ENCODE measurements at regions not wholly inside any gene's neighbourhood (a gene's known extent, or its start where the extent isn't known, plus 50 kb on each side); places are given as distances from the start of the nearest gene placed in this dataset.

DNA sequence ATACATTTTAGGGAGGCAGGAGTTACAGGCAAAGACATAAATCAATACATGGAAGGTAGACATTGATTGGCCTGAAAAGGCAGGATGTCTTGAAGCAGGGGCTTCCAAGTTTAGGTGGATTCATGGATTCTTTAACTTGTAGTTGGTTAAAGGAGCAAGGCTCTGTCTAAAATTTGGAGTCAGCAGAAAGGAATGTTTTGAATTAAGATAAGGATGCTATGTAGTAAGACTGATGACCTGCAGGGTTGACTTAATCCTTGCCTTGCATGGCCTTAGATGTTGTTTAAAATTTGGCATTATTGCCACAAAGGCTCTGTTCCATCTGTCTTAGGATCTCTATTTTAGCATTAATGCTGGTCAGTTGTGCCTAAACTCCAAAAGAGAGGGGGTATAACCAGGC, 171.3 kb downstream of the C5orf15 start:
- DNase-seq (ENCODE audit: low spot score) = no peak

GRCh38 chr5:133796186-133796585, 172.2 kb downstream of the C5orf15 start:
- no peak for DNase-seq (ENCODE audit: low spot score)

DNA sequence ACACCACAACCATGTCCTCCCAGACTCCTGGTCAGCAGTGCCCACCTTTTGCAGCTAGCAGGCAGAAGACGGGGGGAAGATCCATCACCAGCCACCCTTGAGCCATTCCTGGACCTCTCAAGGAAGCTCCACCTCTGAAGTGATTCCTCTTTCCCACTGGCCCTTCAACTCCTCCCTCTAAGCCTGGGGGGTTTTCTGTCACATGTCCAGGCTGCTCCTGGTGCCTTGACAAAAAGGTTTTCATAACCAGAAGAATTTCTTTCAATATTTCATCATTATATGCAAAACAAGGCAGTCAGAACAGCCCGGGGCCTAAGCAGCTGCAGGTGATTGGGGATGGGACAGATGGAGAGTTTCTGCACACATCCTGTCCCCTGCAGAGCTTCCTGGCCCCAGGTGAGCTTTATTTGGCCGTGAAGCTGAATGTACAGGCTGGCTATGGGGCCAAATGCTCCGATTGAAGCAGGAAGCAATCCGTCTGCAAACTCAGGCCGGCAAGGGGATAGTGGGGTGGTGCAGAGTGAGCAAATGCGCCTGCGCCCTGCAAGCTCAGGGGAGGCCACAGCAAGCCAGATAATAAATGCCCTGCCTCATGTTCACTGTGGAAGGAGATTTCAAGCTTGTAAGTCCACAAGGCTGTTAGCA, 173.5 kb downstream of the C5orf15 start:
- no peak for DNase-seq (ENCODE audit: low spot score)

DNA sequence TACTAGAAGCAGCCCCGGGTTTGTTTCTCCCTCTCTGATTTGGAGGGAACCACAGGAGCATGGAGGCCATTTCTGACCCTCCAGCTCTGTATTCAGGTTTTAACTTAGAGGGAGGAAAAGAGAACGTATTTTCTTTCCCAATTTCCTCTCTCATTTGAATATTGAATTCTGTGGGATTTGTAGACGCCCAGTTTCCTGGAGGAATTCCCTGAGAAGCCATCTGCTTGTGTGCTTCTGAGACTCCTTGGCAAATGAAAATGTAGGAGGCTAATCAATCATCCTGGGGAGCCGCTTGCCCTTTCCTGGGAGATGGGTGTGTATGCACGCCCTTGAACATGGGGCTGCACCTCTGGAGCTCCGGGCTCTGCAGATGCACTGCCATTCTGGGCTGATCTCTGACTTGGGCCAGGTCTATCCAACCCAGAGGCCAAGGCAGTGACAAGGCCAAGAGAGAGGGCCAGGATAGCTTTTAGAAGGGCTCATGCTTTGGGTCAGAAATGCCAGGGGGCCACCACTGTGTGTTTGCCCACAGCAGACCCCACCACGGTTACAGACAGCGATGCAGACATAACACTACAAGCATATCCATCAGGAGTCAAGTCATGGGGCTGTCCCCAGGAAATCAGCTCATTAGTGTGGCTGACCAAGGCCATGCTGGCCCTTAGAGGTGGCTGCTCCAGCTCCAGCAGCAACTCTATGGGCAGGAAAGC, 174.5 kb downstream of the C5orf15 start:
- no peak for DNase-seq (ENCODE audit: low spot score)

DNA sequence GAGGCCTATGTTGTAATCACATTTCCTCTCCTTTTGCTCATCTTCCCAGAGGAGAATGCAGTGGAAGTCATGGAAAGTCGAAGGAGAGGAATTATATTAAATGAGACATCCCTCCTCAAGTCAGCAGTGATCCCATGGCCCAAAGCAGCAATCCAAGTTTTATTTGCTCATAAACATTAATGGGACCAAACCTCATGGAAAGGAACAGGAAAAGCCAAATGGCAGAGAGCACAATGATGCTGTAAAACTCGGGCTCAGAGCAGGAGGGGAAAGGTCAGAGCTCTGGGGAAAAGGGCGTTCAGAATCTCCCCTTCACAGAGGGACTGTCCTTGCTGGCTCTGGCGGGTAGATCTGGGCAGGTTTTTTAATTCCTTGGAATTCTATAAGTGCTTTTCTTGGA, 175.8 kb downstream of the C5orf15 start:
- DNase-seq (ENCODE audit: low spot score) = no peak

DNA sequence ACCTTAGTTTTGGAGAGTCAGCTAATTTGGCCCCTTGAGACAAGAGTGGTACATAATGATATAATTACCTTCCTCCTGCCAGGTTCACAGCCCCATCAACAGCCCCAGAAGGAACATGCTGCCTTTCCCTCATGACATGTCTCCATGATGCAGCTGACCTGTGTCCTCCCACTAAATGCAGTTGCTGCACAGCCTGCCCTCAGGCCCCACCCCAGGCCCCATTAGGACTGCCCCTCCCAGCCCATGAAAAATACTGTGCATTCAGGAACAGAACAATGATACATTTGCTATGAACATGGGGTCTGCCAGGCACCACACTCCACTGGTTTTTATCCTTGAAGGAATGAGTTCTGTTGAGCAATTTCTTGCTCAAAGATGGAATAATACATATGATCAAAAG, 176.4 kb downstream of the C5orf15 start:
- DNase-seq (ENCODE audit: low spot score) = no peak

- DNase-seq (ENCODE audit: low spot score) = no peak
These were observed 177.5 kb downstream of the C5orf15 start for GRCh38 chr5:133790898-133791297.

GRCh38 chr5:133789428-133789827, 177.1 kb upstream of the FSTL4 start:
- DNase-seq (ENCODE audit: low spot score) = no peak

- no peak for DNase-seq (ENCODE audit: low spot score)
These were observed 175.8 kb upstream of the FSTL4 start for GRCh38 chr5:133788121-133788520.

GRCh38 chr5:133786420-133786819, 174.1 kb upstream of the FSTL4 start:
- no peak for DNase-seq (ENCODE audit: low spot score)

- no peak for DNase-seq (ENCODE audit: low spot score)
These were observed 172.8 kb upstream of the FSTL4 start for GRCh38 chr5:133785182-133785581.

DNA sequence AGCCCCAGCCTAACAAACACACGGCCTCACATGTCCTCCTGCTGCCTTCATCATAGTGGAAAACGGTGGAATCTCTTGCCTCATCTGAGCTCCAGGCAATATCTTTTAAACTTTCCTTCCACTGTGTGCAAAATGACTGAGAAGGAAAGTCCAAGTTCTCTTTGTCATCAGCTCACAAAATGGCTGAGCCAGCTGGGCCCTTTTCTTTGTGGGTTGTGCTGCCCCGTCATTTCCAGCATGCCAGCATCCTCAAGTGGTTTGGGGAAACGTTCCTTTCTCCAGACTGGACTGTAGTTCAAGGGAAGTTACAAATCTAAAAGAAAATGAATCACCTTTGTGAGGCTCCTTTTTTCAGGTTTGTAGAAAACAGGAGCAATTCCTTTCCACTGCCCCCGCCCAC, 171.1 kb upstream of the FSTL4 start:
- no peak for DNase-seq (ENCODE audit: low spot score)

- no peak for DNase-seq (ENCODE audit: low spot score)
These were observed 170.4 kb upstream of the FSTL4 start for GRCh38 chr5:133782736-133783135.

DNA sequence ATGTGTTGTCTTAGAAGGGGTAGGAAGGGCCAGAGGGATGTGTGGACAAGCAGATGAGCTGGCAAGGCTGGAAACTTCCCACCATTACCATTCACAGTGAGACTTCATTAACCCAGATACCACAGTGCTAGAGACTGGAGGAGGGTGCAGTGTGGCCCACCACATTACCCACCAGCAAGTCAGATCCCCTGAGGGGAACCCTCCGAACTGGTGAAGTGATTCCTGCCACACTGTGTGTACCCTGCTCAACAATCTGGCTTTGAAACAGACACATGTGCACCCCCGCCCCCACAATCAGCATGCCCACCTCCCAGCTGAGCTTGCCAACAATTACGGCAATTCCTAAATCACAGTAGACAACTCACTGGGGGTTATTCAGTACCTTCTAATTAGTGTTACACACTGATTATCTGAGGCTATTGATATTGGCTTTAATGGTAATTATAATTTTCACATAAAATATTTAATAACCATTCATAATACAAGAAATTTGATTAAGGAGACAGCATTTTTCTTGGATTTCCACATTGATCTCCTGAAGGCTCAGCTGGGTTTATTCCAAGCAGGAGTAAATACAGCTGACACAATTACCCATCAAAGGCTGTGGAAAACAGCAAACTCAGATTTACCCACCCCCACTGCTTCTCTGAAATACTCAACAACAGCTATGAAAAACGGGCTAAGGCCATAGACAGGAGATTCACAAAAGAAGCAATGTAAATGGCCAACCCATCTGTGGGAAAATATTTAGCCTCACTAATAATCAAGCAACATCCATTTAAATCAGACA, 169.3 kb upstream of the FSTL4 start:
- no peak for DNase-seq (ENCODE audit: low spot score)

- no peak for DNase-seq (ENCODE audit: low spot score)
These were observed 168.4 kb upstream of the FSTL4 start for GRCh38 chr5:133780619-133781280.

- no peak for DNase-seq (ENCODE audit: low spot score)
These were observed 167.6 kb upstream of the FSTL4 start for GRCh38 chr5:133779828-133780475.

DNA sequence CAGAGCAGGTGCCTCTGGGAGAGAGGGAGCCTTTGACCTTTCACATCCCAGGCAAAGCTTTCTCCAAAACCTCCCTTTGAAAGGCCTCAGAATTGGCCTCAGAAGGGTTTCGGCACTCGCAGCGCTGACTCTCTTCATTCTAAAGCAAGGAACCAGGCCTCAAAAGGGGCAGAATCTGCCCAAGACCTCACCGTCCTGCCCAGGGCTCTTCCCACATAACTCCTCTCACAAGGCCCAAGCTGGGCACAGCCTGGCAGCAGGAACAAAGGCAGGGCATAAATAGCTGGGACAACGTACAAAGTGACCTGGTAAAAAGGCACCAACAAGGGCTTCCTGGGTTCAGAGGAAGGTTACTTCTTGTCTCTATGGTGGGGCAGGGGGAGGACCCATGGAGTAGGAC, 166.3 kb upstream of the FSTL4 start:
- no peak for DNase-seq (ENCODE audit: low spot score)

GRCh38 chr5:133777951-133778350, 165.6 kb upstream of the FSTL4 start:
- no peak for DNase-seq (ENCODE audit: low spot score)

GRCh38 chr5:133775584-133776304, 163.4 kb upstream of the FSTL4 start:
- no peak for DNase-seq (ENCODE audit: low spot score)

DNA sequence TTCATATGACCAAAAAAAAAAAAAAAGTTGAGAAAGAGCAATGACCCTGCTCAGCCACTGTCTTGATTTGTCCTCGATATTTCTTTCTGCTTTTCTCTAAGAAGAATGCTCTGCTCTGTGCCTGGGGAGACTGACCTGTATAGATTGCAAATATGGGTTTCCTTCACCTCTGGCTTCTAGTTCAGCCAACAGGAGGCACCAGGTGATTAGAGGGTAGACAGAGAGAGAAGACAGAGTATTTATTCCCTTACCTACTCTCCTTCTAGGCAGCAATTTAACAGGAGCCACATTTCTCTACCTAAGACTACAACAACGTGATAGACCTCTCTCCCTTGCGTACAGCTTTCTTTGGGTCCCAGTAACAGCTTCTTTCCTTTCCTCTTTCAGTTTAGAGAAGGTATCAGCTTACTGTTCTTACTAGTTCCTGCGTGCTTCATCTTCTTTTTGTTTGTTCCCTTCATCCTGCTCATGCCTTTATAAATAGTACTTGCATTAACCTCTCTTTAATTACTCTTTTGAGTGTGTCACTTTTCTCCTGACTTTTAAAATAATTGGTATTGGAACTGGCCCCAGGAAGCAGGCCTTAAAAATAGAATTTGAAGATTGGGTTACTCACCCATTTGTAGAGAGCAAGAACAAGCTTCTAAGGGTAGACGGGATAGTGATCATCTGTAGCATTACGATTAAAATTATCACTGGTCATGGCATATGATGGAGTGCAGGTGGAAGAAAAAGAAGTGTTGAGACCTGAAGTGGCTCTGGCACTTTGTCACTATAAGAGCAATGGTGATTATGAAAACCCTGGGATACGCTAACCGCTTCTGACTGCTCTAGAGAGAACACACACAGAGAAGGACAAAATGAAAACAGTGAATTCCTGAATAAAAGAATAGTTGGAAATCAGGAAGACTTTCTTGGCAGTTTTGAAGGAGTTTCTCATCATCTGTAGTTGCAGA, 161.2 kb upstream of the FSTL4 start:
- DNase-seq (ENCODE audit: low spot score) = no peak

Data from AG08396 (cell line).